Neural progenitor cell (in vitro differentiated cells): ENCODE measurements at regions not wholly inside any gene's neighbourhood (a gene's known extent, or its start where the extent isn't known, plus 50 kb on each side); places are given as distances from the start of the nearest gene placed in this dataset.

Source experiments
- EZH2 ChIP-seq: fragments of 200-600 bp; sonication (generic); IDR thresholded peaks from 2 replicates; pipeline ENCODE4 v1.6.1; 2017; ENCODE audit warnings: antibody characterized with exemption, mild to moderate bottlenecking, moderate library complexity
- EZH2phosphoT487 ChIP-seq: fragments of 200-600 bp; sonication (generic); IDR thresholded peaks from 2 replicates; pipeline ENCODE4 v1.6.1; 2017; ENCODE audit warnings: antibody characterized with exemption
- TF ChIP-seq, protein P1 (sequence below): fragments of 200-600 bp; sonication (generic); IDR thresholded peaks from 2 replicates; pipeline ENCODE4 v1.5.1; 2017; ENCODE audit warnings: antibody characterized with exemption, mild to moderate bottlenecking

DNA sequence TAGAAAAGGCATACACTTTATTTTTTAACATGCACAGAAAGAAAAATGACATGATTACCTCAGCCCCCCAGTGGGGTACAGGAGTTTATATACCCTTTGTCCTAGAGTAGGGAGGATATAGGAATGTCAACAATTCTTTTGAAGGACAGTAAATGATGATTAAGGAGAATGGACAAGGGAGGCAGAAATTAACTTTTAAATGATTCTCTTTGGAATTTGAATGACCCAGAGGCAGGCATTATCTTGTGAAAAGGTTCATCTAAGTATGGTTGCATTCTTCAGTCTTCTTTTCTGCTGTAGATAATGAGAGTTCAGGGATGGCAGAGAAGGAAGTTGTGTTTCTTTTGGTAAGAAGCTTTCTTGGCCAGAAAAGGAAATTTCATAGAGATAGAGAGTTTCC is 971.3 kb downstream of the CNTNAP5 start:
- TF ChIP-seq, protein P1, sequence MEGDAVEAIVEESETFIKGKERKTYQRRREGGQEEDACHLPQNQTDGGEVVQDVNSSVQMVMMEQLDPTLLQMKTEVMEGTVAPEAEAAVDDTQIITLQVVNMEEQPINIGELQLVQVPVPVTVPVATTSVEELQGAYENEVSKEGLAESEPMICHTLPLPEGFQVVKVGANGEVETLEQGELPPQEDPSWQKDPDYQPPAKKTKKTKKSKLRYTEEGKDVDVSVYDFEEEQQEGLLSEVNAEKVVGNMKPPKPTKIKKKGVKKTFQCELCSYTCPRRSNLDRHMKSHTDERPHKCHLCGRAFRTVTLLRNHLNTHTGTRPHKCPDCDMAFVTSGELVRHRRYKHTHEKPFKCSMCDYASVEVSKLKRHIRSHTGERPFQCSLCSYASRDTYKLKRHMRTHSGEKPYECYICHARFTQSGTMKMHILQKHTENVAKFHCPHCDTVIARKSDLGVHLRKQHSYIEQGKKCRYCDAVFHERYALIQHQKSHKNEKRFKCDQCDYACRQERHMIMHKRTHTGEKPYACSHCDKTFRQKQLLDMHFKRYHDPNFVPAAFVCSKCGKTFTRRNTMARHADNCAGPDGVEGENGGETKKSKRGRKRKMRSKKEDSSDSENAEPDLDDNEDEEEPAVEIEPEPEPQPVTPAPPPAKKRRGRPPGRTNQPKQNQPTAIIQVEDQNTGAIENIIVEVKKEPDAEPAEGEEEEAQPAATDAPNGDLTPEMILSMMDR = no peak
- TF ChIP-seq EZH2phosphoT487 (no peak), EZH2 (no peak)
